ENCODE measurements at regions not wholly inside any gene's neighbourhood (a gene's known extent, or its start where the extent isn't known, plus 50 kb on each side); places are given as distances from the start of the nearest gene placed in this dataset.
"Not testable (repeated sequence)": the region's sequence is repeated elsewhere in the genome, so short reads cannot be mapped to it uniquely, and the experiment has no call there.

DNA sequence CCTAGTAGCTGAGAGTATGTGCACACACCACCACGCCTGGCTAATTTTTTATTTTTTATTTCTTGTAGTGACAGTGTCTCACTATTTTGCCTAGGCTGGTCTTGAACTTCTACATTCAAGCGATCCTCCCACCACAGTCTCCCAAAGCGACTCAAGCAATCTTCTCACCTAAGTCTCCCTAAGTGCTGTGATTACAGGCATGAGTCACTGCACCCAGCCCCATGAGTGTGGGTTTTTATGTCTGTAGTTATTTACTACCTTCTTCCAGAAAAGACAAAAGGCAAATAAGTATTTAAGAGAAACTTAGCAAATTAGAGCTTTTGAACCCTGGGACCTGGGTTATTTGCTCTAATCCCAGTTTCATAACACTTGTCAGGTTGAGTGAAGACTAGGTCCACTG is 92.3 kb upstream of the HCRTR2 start:
- 89 to 93% methylated on average over 3 of the region's 3 CpGs for WGBS, 2 donors
- TF ChIP-seq, protein P1, sequence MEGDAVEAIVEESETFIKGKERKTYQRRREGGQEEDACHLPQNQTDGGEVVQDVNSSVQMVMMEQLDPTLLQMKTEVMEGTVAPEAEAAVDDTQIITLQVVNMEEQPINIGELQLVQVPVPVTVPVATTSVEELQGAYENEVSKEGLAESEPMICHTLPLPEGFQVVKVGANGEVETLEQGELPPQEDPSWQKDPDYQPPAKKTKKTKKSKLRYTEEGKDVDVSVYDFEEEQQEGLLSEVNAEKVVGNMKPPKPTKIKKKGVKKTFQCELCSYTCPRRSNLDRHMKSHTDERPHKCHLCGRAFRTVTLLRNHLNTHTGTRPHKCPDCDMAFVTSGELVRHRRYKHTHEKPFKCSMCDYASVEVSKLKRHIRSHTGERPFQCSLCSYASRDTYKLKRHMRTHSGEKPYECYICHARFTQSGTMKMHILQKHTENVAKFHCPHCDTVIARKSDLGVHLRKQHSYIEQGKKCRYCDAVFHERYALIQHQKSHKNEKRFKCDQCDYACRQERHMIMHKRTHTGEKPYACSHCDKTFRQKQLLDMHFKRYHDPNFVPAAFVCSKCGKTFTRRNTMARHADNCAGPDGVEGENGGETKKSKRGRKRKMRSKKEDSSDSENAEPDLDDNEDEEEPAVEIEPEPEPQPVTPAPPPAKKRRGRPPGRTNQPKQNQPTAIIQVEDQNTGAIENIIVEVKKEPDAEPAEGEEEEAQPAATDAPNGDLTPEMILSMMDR (IDR thresholded peaks at IDR 0.05) = no peak
- no peak overlapping the region for H3K4me3 ChIP-seq
- H3K27me3 ChIP-seq = no peaks in the 10 kb centered on the region
- no peak overlapping the region for H3K27ac ChIP-seq
- DNase-seq (no peak), ATAC-seq (no peak)
- H3K36me3 ChIP-seq = no peaks in the 10 kb centered on the region
- H3K4me1 ChIP-seq = no peaks in the 10 kb centered on the region
- intact Hi-C loops (cut with DNase I) = no loop called here
- peaks cover 0 to 29% (median 5%) of the 10 kb centered on the region in 11 donors for H3K9me3 ChIP-seq

DNA sequence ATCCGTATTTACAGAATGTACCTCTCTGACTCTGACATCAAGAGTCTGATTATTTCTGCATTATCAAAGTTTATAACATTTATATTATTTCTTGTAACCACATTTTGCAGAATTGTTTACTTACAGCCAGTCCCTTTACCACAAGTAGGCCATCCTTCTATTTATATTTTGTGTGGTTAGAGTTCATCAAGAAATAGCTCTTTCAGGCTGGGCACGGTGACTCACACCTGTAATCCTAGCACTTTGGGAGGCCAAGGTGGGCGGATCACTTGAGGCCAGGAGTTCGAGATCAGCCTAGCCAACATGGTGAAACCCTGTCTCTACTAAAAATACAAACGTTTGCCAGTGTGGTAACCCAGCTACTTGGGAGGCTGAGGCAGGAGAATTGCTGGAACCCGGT is 86.3 kb upstream of the HCRTR2 start:
- H3K4me1 ChIP-seq; H3K36me3 ChIP-seq; H3K27ac ChIP-seq; intact Hi-C loops (cut with DNase I); H3K4me3 ChIP-seq; ATAC-seq; H3K27me3 ChIP-seq; DNase-seq: not testable (repeated sequence)
- peaks cover 0 to 42% (median 5%) of the 10 kb centered on the region in 11 donors for H3K9me3 ChIP-seq
- 75 to 76% methylated on average over 6 of the region's 6 CpGs for whole genome bisulfite sequencing, 2 donors

DNA sequence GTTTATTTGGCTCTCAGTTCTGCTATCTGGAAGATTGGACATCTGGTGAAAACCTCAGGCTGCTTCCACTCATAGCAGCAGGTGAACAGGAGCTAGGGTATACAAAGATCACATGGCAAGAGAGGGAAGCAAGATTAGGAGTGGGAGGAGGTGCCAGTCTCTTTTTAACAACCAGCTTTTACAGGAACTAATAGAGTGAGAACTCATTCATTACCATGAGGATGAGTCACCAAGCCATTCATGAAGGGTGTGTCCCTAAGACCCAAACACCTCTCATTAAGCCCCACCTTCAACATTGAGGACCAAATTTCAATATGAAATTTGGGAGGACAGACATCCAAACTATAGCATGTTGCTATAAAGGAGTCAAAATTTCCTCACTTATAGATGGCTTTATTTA is 85.4 kb upstream of the HCRTR2 start:
- intact Hi-C loops (cut with DNase I) = no loop called here

DNA sequence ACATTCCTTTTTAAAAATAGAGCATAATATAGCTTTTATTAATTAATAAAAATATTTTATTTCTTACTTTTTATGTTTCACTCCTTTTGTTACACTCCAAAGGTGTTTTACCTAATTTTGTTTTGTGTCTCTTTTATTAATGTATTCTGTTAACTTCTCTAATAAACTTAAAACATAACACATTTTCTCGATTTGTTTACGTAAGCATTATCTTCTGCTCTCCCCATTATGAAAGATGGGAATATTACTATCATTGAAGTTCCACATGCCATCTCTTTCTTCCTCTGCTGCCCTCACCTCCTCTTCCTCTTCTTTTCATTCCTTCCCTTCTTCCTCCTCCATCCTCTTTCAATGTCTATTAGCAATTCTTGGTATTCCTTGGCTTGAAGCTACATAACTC is 85.0 kb upstream of the HCRTR2 start:
- H3K27ac ChIP-seq = no peak overlapping the region
- H3K4me1 ChIP-seq = no peaks in the 10 kb centered on the region
- WGBS, 2 donors = 93 to 98% methylated on average over 2 of the region's 2 CpGs
- intact Hi-C loops (cut with DNase I) = no loop called here
- TF ChIP-seq, protein P1 (IDR thresholded peaks at IDR 0.05) = no peak
- ATAC-seq (no peak), DNase-seq (no peak)
- H3K4me3 ChIP-seq = no peak overlapping the region
- H3K9me3 ChIP-seq = peaks cover 0 to 45% (median 5%) of the 10 kb centered on the region in 11 donors
- no peaks in the 10 kb centered on the region for H3K36me3 ChIP-seq
- no peaks in the 10 kb centered on the region for H3K27me3 ChIP-seq

More for the DNA sequence above, 85.4 kb upstream of the HCRTR2 start:
- Histone ChIP-seq H3K4me1 (no peaks in the 10 kb centered on the region), H3K27ac (no peak overlapping the region), H3K4me3 (no peak overlapping the region), H3K9me3 (peaks cover 0 to 48% (median 5%) of the 10 kb centered on the region in 11 donors), H3K36me3 (no peaks in the 10 kb centered on the region), H3K27me3 (no peaks in the 10 kb centered on the region)
- DNase-seq (no peak), ATAC-seq (no peak)
- TF ChIP-seq, protein P1 (IDR thresholded peaks at IDR 0.05) = no peak

DNA sequence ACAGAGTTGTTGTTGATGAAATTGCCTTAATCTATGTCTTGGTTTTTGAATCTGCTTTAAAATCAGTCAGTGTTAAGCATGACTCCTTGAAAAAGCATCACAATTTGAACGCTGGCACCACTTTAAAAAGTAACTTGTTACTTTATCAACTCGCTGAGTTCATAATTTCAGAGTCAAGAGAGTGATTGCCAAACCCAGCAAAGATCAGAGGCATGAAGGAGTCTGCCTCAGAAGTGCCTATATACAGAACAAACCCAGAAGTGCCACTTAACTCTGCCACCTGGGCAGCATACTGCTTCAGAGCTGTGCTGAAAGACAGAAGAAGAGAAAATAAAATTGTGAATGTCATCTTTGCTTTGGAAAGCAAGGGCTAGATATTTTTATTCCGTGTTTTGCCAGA is 73.6 kb upstream of the HCRTR2 start:
- H3K27ac ChIP-seq = no peak overlapping the region
- intact Hi-C loops (cut with DNase I) = no loop called here
- no peak overlapping the region for H3K4me3 ChIP-seq
- TF ChIP-seq, protein P1 (IDR thresholded peaks at IDR 0.05) = no peak
- DNase-seq (no peak), ATAC-seq (no peak)
- H3K4me1 ChIP-seq = no peaks in the 10 kb centered on the region
- no peaks in the 10 kb centered on the region for H3K9me3 ChIP-seq
- H3K36me3 ChIP-seq = no peaks in the 10 kb centered on the region
- H3K27me3 ChIP-seq = no peaks in the 10 kb centered on the region
- WGBS, 2 donors = 19 to 33% methylated on average over 3 of the region's 3 CpGs
